ENCODE measurements at regions not wholly inside any gene's neighbourhood (a gene's known extent, or its start where the extent isn't known, plus 50 kb on each side); places are given as distances from the start of the nearest gene placed in this dataset.
A peak's percentile ranks its signal among the peaks of the same experiment; 100 is the strongest.

- WGBS (ENCODE audit: extremely low coverage, insufficient coverage, low lambda C conversion rate), result no CpG with 5 or more reads among the region's 3 CpGs
These were observed 84.2 kb downstream of the LSM3 start for GRCh38 chr3:14262867-14263266.

GRCh38 chr3:14263317-14264005 is 84.8 kb downstream of the LSM3 start:
- Histone ChIP-seq H3K79me1 (ENCODE audit: low read length) (no peaks in the 10 kb centered on the region), H3K18ac (ENCODE audit: low read length) (no peak overlapping the region), H2BK15ac (replicated peaks; ENCODE audit: low read depth) (no peak overlapping the region), H3K23ac (ENCODE audit: low read length) (no peak overlapping the region), H3K4me2 (ENCODE audit: low read length) (no peak overlapping the region), H3K4ac (ENCODE audit: low read depth, low read length) (no peak overlapping the region), H3K4me1 (ENCODE audit: control insufficient read depth, low read depth, low read length) (no peaks in the 10 kb centered on the region), H2BK5ac (ENCODE audit: low read length) (no peak overlapping the region), H4K5ac (ENCODE audit: low read length) (no peak overlapping the region), H3K56ac (ENCODE audit: low read length) (no peak overlapping the region), H2AK5ac (ENCODE audit: low read length) (no peak overlapping the region), H4K8ac (ENCODE audit: low read depth, low read length) (no peak overlapping the region), H2BK120ac (ENCODE audit: low read depth, low read length) (no peak overlapping the region), H3K36me3 (ENCODE audit: control insufficient read depth, insufficient read depth, low read length) (no peaks in the 10 kb centered on the region), H3K9ac (ENCODE audit: low read length) (no peak overlapping the region), H3K27me3 (ENCODE audit: insufficient read depth, low read length, poor library complexity) (no peaks in the 10 kb centered on the region), H3K79me2 (ENCODE audit: control insufficient read depth, insufficient read depth, low read length) (no peaks in the 10 kb centered on the region), H3K27ac (ENCODE audit: low read depth, low read length) (no peak overlapping the region), H3K4me3 (ENCODE audit: low read length) (no peak overlapping the region)
- DNase-seq, result no peak
- WGBS (ENCODE audit: extremely low coverage, insufficient coverage, low lambda C conversion rate), result no CpG with 5 or more reads among the region's 9 CpGs

More at GRCh38 chr3:14262867-14263266, 84.2 kb downstream of the LSM3 start:
- DNase-seq, result no peak
- Histone ChIP-seq H2BK15ac (replicated peaks; ENCODE audit: low read depth) (no peak overlapping the region), H3K56ac (ENCODE audit: low read length) (no peak overlapping the region), H3K79me1 (ENCODE audit: low read length) (no peaks in the 10 kb centered on the region), H3K4me3 (ENCODE audit: low read length) (no peak overlapping the region), H3K9ac (ENCODE audit: low read length) (no peak overlapping the region), H3K18ac (ENCODE audit: low read length) (no peak overlapping the region), H2BK120ac (ENCODE audit: low read depth, low read length) (no peak overlapping the region), H3K79me2 (ENCODE audit: control insufficient read depth, insufficient read depth, low read length) (no peaks in the 10 kb centered on the region), H2AK5ac (ENCODE audit: low read length) (no peak overlapping the region), H4K8ac (ENCODE audit: low read depth, low read length) (no peak overlapping the region), H3K27me3 (ENCODE audit: insufficient read depth, low read length, poor library complexity) (no peaks in the 10 kb centered on the region), H3K27ac (ENCODE audit: low read depth, low read length) (no peak overlapping the region), H3K4me1 (ENCODE audit: control insufficient read depth, low read depth, low read length) (no peaks in the 10 kb centered on the region), H2BK5ac (ENCODE audit: low read length) (no peak overlapping the region), H4K5ac (ENCODE audit: low read length) (no peak overlapping the region), H3K4me2 (ENCODE audit: low read length) (no peak overlapping the region), H3K23ac (ENCODE audit: low read length) (no peak overlapping the region), H3K4ac (ENCODE audit: low read depth, low read length) (no peak overlapping the region), H3K36me3 (ENCODE audit: control insufficient read depth, insufficient read depth, low read length) (no peaks in the 10 kb centered on the region)

- Histone ChIP-seq H3K4me1 (ENCODE audit: control insufficient read depth, low read depth, low read length) (no peaks in the 10 kb centered on the region), H3K27me3 (ENCODE audit: insufficient read depth, low read length, poor library complexity) (no peaks in the 10 kb centered on the region), H3K56ac (ENCODE audit: low read length) (peak overlapping the region; percentile 12), H3K18ac (ENCODE audit: low read length) (no peak overlapping the region), H3K4me2 (ENCODE audit: low read length) (no peak overlapping the region), H3K79me2 (ENCODE audit: control insufficient read depth, insufficient read depth, low read length) (no peaks in the 10 kb centered on the region), H3K36me3 (ENCODE audit: control insufficient read depth, insufficient read depth, low read length) (no peaks in the 10 kb centered on the region), H3K4me3 (ENCODE audit: low read length) (no peak overlapping the region), H3K27ac (ENCODE audit: low read depth, low read length) (no peak overlapping the region), H4K5ac (ENCODE audit: low read length) (no peak overlapping the region), H3K79me1 (ENCODE audit: low read length) (no peaks in the 10 kb centered on the region), H3K9ac (ENCODE audit: low read length) (no peak overlapping the region), H2AK5ac (ENCODE audit: low read length) (peak overlapping the region; percentile 49), H4K8ac (ENCODE audit: low read depth, low read length) (no peak overlapping the region), H3K23ac (ENCODE audit: low read length) (no peak overlapping the region), H3K4ac (ENCODE audit: low read depth, low read length) (no peak overlapping the region), H2BK5ac (ENCODE audit: low read length) (no peak overlapping the region), H2BK120ac (ENCODE audit: low read depth, low read length) (no peak overlapping the region), H2BK15ac (replicated peaks; ENCODE audit: low read depth) (no peak overlapping the region)
- DNase-seq, result no peak
- WGBS (ENCODE audit: extremely low coverage, insufficient coverage, low lambda C conversion rate), result no CpG with 5 or more reads among the region's 11 CpGs
These were observed 86.8 kb downstream of the LSM3 start for GRCh38 chr3:14265246-14265962.

- no peak for DNase-seq
- Histone ChIP-seq H4K8ac (ENCODE audit: low read depth, low read length) (no peak overlapping the region), H3K79me2 (ENCODE audit: control insufficient read depth, insufficient read depth, low read length) (no peaks in the 10 kb centered on the region), H2BK15ac (replicated peaks; ENCODE audit: low read depth) (no peak overlapping the region), H3K9ac (ENCODE audit: low read length) (no peak overlapping the region), H2BK5ac (ENCODE audit: low read length) (no peak overlapping the region), H2AK5ac (ENCODE audit: low read length) (no peak overlapping the region), H3K4me3 (ENCODE audit: low read length) (no peak overlapping the region), H3K4ac (ENCODE audit: low read depth, low read length) (peak overlapping the region; percentile 42), H3K79me1 (ENCODE audit: low read length) (no peaks in the 10 kb centered on the region), H3K27me3 (ENCODE audit: insufficient read depth, low read length, poor library complexity) (no peaks in the 10 kb centered on the region), H3K56ac (ENCODE audit: low read length) (no peak overlapping the region), H3K36me3 (ENCODE audit: control insufficient read depth, insufficient read depth, low read length) (no peaks in the 10 kb centered on the region), H3K4me1 (ENCODE audit: control insufficient read depth, low read depth, low read length) (no peaks in the 10 kb centered on the region), H3K23ac (ENCODE audit: low read length) (no peak overlapping the region), H3K4me2 (ENCODE audit: low read length) (no peak overlapping the region), H4K5ac (ENCODE audit: low read length) (no peak overlapping the region), H3K27ac (ENCODE audit: low read depth, low read length) (no peak overlapping the region), H2BK120ac (ENCODE audit: low read depth, low read length) (no peak overlapping the region), H3K18ac (ENCODE audit: low read length) (no peak overlapping the region)
- WGBS (ENCODE audit: extremely low coverage, insufficient coverage, low lambda C conversion rate), result no CpG with 5 or more reads among the region's 12 CpGs
These were observed 87.7 kb downstream of the LSM3 start for GRCh38 chr3:14266361-14266760.

- Histone ChIP-seq H3K27ac (ENCODE audit: low read depth, low read length) (no peak overlapping the region), H3K18ac (ENCODE audit: low read length) (no peak overlapping the region), H3K36me3 (ENCODE audit: control insufficient read depth, insufficient read depth, low read length) (no peaks in the 10 kb centered on the region), H3K9ac (ENCODE audit: low read length) (no peak overlapping the region), H4K5ac (ENCODE audit: low read length) (no peak overlapping the region), H3K23ac (ENCODE audit: low read length) (no peak overlapping the region), H3K4me2 (ENCODE audit: low read length) (no peak overlapping the region), H4K8ac (ENCODE audit: low read depth, low read length) (no peak overlapping the region), H3K79me1 (ENCODE audit: low read length) (no peaks in the 10 kb centered on the region), H3K79me2 (ENCODE audit: control insufficient read depth, insufficient read depth, low read length) (no peaks in the 10 kb centered on the region), H3K27me3 (ENCODE audit: insufficient read depth, low read length, poor library complexity) (no peaks in the 10 kb centered on the region), H2BK120ac (ENCODE audit: low read depth, low read length) (no peak overlapping the region), H2BK15ac (replicated peaks; ENCODE audit: low read depth) (no peak overlapping the region), H3K4ac (ENCODE audit: low read depth, low read length) (no peak overlapping the region), H2AK5ac (ENCODE audit: low read length) (no peak overlapping the region), H3K4me1 (ENCODE audit: control insufficient read depth, low read depth, low read length) (peaks cover 3% of the 10 kb centered on the region), H2BK5ac (ENCODE audit: low read length) (no peak overlapping the region), H3K56ac (ENCODE audit: low read length) (peak overlapping the region; percentile 35), H3K4me3 (ENCODE audit: low read length) (no peak overlapping the region)
- peak; percentile 36 for DNase-seq
- WGBS (ENCODE audit: extremely low coverage, insufficient coverage, low lambda C conversion rate), result no CpG with 5 or more reads among the region's 5 CpGs
These were observed 89.4 kb downstream of the LSM3 start for GRCh38 chr3:14267976-14268375.
